ENCODE measurements at regions not wholly inside any gene's neighbourhood (a gene's known extent, or its start where the extent isn't known, plus 50 kb on each side); places are given as distances from the start of the nearest gene placed in this dataset.

GRCh38 chrX:20363275-20363674 lies 96.6 kb upstream of the RPS6KA3 start:
- DNase-seq = no peak

DNA sequence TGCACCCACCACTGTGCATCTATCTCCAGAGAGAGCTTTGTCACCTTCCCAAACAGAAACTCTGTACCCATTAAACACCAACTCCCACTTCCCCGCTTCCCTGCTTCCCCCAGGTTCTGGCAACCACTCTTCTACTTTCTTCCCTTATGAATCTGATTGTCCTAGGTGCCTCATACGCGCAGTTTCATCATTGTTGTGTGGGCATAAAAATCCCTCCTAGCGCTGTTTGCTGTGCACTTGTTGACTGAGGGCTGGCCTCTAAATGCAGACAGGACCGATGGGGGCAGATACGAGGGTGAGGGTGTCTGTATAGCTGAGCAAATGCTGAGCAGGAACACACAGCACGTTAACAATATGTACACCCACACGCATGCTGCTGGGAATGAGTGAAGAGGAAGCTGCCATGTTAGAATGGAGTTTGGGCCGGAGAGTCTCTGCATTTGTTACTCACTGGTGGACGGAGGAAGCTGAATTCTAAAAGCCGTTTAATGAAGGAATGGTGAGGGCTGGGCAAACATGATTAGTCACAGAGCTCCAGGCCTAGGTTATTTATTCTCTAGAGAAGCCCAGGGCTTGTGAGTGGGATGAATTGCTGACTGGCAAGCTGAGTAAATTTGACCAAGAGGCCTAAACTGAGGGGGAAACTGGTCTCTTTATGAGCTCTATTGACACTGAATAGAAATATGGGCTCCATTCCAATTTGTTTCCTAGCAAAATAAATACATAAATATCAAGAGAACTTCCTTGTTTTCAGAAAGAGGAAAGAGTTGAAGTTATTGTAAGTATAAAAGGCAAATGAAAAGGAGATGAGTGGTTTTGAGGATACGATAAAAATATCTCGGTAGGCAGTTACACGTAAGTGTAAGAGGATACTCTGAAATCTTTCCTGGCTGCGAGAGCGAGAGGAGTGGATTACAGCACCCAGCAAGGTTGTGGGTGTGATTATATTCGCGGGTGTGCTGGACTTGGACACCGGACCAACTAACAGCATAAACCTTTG lies 95.9 kb upstream of the RPS6KA3 start:
- DNase-seq = peak; percentile 68

DNA sequence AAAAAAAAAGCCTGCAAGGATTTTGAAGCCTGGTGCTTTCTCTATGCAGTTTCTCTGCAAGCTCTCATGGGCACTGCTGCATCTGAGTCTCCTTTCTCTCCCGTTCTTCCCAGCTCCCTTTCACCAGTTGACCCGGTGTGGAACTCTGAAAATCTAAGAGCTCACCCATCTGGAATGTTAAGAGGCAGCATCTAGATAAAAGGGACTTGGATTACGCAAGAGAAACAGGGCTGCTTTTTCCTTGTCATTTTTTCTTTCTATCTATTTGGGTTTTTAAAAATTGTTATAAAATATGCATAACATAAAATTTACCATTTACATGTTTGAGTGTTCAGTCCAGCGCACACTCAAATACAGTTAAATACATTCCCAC lies 95.2 kb upstream of the RPS6KA3 start:
- no peak for DNase-seq

DNA sequence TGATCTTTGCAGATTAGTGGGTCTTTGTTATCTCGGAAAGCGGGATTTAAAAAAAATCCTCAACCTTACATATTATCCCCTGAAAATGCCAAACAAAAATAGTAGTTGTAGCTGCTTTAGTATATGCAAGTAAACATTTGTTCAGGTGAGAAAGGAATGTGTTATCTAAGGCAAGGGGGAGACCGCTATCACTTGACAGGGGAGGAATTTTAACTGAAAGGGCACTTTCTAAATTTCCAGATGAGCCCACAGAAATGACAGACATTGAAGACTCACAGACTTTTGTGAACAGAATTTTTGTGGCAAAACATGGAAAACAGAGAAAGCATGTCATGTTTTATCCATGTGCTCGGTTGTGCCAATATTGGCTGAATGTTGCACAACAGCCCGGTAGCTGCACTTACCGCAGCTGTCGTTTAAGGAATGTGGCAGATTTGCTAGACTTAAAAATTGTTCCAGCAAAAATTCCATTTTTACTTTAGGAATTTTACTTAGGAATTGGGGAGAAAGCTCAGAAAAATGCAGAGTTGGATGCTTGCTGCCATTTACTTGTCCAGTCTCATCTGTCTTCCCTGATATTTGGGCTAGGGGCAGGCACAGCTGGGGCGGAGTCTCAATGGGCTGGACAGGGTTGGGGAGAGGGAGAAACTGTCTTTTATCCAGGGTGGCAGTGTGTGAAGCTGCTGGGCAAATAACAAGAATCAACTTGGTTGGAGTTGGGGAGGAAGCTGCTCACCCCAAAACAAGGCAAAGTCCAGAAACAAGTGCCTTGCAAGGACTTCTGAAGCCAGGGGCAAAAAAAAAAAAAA lies 94.6 kb upstream of the RPS6KA3 start:
- DNase-seq = no peak

GRCh38 chrX:20355187-20355586 lies 88.5 kb upstream of the RPS6KA3 start:
- no peak for DNase-seq

DNA sequence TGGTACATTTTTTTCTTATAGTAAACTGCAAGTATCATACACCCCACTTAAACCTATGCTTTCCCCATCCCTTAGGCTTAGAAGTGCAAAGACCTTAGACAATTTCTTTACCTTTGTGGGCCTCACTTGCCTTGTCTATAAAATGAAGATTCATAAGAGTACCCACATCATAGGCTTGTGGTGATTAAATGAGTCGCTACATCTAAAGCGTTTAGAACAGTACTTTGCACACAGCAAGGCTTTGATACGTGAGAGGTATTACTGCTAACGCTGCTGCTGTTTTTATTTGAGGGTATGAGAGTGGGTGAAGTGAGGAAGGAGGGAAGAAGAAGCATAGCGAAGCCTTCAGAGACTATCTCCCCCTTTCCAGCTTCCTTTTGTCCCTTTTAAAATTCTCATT lies 87.8 kb upstream of the RPS6KA3 start:
- DNase-seq = no peak

DNA sequence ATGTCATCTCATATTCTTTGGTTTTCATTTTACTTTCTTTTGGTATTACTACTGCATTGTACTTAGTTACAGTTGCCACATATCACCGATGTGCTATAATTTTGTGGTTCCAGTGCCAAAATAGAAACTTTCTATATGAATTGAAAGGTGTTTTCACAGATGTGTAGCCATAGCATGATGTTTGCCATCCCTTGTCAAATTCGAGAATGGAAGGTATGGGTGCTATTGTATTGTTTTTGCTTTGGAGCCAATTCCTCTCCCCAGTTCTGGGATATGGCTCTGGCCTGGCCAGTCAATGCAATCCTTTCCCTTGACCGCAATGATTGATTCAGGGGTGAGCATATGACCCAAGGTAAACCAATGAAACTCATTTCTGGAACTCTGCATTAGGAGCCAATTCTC lies 86.2 kb upstream of the RPS6KA3 start:
- no peak for DNase-seq

DNA sequence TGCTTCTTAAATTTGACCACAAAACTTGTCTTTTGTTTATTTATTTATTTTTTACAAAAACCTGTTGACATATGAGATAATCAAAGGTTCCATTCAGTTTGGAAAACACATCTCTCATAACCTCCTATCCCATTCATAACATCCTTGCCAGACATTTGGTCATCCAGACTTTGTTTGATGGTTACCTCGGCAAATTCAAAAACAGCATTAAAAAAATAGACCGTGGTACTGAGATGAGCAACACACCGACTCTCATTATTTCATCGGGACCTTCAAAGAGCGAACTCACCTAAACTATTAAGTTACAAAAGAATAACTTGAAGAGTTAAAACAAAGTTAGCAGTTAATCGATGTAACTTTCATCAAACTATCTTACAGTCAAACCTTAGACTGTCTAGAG lies 85.8 kb upstream of the RPS6KA3 start:
- no peak for DNase-seq

DNA sequence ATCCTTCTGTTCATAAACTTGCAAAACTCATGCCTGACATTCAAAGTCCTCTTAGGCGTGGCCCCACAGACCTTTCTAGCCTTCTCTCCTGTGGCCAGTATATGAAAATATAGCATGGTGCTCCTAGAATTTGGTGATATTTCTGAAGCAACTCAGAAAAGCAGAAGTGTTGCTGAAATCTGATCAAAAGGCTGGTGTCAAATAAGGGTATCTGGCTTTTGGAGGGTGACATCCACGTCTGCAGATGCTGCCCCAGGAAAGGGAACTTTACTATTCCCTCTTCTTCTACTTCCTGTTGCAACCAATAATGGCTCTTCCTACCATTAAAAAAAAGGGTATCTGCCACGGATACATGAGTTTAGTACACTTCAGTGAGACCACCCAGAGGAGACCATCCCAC lies 83.9 kb upstream of the RPS6KA3 start:
- no peak for DNase-seq

DNA sequence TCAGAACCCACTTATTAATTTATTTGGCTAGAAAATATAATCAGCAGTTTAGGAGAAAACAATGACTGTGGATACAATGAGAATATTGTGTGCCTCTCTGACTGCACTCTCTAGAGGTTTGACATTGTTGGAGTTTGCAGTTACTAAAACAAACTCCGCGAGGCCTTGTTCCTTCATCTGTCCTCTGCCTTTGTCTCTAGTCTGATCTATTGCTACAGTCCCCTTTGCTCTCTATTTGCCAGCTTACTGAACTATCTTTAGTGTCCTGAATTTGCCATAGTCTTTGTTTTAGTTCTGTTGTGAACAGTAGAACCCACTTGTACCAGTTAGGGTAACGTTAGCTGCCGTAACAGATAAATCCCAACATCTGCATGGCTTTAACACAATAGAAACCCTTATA lies 81.4 kb upstream of the RPS6KA3 start:
- DNase-seq = no peak

GRCh38 chrX:20347481-20347880 lies 80.8 kb upstream of the RPS6KA3 start:
- DNase-seq = no peak

DNA sequence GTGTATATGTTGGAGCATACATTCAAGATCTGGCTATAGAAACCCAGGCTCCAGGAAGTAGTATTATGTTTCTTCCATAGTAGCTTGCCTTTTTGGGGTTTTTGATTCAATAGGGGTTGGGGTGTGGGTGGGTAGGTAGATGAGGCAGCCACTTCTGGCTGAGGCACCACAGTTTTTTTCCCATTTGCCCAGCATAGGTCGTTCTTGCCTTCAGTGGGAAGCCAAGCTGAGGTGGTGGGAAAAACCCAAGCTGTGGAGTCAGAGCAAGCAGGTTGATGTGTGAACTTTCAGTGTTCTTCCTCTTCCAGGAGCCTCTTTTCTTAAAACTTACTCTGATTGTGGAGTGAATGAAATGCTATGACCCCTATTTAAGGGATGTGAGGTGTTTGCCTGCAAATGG lies 67.0 kb upstream of the RPS6KA3 start:
- DNase-seq = no peak

GRCh38 chrX:20330545-20330944 lies 63.8 kb upstream of the RPS6KA3 start:
- no peak for DNase-seq

DNA sequence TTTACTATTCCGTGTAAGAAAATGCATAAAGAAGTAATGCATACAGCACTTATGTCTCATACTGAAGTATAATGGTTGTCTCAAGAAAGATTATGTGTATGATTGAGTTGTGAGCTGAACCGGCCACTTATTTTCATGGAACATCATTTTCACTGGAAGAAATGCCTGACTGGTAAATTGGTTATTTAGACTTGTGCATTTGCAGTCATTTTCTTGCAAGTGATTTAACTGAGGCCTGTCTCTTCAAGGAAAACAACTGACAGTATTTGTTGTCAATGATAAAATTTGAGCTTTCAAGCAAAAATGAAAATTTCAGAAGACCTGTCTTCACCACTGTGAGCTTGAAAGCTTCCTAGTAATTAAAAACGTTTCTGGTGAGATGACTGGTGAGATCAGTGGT lies 62.7 kb upstream of the RPS6KA3 start:
- DNase-seq = no peak

- no peak for DNase-seq
Measured at GRCh38 chrX:20325786-20326388, 59.2 kb upstream of the RPS6KA3 start.

DNA sequence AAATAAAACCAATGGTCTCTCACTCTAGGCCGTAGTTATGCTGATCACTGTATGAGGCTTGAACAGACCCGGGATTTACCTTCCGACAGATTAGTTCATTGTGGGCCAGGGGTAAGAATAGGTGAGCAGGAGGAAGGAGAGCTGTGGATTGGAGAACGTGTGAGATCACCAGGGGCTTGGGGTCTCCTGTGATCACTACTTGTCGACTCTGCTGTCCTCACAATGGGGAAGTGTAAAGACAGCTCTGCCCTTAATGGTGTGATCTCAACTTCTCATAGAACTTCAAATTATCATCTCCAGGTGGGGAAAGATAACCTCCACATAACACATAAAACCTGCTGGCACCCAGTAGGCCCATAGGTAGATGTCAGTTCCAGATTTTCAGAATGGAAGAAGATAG lies 56.2 kb upstream of the RPS6KA3 start:
- DNase-seq = no peak

DNA sequence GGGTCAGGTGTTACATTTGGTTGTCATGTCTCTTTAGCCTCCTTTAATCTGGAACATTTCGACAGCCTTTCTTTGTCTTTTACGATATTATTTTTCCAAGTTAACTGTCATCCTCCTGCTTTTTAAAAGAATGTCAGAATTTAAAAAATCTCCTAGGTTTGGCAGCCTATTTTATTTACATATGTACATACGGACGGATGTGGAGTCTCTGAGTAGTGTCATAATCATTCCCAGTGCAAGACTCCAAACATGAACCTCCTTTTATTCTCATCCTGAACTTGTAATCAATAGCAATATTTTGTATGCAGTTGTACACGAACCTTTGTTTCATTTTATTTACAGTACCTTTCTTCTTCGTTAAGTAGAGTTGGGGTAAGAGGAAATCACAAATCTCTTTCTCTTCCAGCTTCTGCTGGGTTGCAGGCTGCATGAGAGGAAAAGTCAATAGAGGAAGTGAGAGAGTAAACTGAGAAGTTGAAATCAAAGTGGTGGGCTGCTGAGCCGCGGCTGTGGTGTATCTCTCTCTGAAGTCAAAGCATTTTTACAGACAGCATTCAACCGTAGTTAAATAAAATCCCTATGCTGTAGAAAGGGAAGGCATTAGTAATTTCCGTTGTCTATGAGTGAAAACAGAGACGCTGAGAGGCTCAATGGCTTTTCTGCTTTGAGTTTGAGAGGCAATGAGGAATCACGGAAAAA lies 53.9 kb upstream of the RPS6KA3 start:
- DNase-seq = no peak

- DNase-seq = no peak
Measured at GRCh38 chrX:20319054-20319453, 52.3 kb upstream of the RPS6KA3 start.

GRCh38 chrX:20317873-20318272 lies 51.2 kb upstream of the RPS6KA3 start:
- no peak for DNase-seq
